ENCODE measurements at regions not wholly inside any gene's neighbourhood (a gene's known extent, or its start where the extent isn't known, plus 50 kb on each side); places are given as distances from the start of the nearest gene placed in this dataset.

DNA sequence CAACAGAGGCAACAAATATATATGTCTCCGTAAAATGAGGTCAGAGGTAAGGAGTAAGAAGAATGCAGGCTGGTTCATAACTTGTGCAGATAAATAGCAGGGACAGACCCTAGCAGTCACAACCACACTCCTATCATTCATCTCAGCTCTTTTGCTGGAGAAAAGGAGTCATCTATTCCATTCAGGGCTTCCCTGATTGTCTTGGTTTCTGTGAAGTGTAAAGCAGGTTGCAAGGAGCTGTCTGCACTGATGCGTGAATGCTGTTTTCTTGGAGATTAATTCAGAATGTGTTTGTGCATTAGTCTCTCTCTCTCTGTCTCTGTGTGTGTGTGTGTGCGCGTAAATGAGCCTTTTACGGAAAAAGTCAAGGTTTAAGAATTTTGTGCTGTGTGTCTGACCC lies 643.3 kb upstream of the SORCS1 start:
- Histone ChIP-seq H3K36me3 (ENCODE audit: control insufficient read depth in 1 of 2, insufficient read depth in 2 of 2, low read length in 2 of 2) (no peaks in the 10 kb centered on the region), H3K27ac (ENCODE audit: low read depth, low read length) (no peak overlapping the region), H3K9ac (ENCODE audit: low read length) (no peak overlapping the region), H3K9me2 (ENCODE audit: insufficient read depth) (no peaks in the 10 kb centered on the region), H3K4me3 (replicated peaks in 1 of 2; ENCODE audit: low read depth in 1 of 2, low read length in 2 of 2) (no peak overlapping the region), H2AFZ (ENCODE audit: low read depth, low read length, poor library complexity, severe bottlenecking) (no peak overlapping the region), H4K20me1 (ENCODE audit: insufficient read depth) (no peaks in the 10 kb centered on the region), H3K27me3 (ENCODE audit: insufficient read depth, low read length) (no peaks in the 10 kb centered on the region), H3K4me2 (ENCODE audit: low read length) (no peak overlapping the region), H3K9me3 (ENCODE audit: control insufficient read depth in 1 of 2, insufficient read depth in 1 of 2, low read depth in 1 of 2, low read length in 2 of 2) (peaks cover 29 to 42% of the 10 kb centered on the region in 2 experiments; a peak in 2 of 4 replicates), H3K4me1 (ENCODE audit: control insufficient read depth in 1 of 2, insufficient read depth in 2 of 2, low read length in 2 of 2) (no peaks in the 10 kb centered on the region), H3K79me2 (ENCODE audit: insufficient read depth, low read length) (no peaks in the 10 kb centered on the region)
- CTCF ChIA-PET, result no interaction called here
- RAD21 ChIA-PET (ENCODE audit: low non-redundant PET in 1 of 2, low total read pairs in 2 of 2, uncharacterized antibody in 2 of 2, unreplicated experiment in 2 of 2), result no interaction called here
- ATAC-seq (no peak), DNase-seq (ENCODE audit: low read depth, low spot score) (no peak)
- intact Hi-C loops (cut with micrococcal nuclease), result no loop called here
- BruUV-seq (replicated peaks), result no TSS peak
- POLR2A ChIA-PET, result no interaction called here
- TF ChIP-seq EZH2 (IDR thresholded peaks at IDR 0.05) (no peak), POLR2AphosphoS5 (IDR thresholded peaks at IDR 0.05; ENCODE audit: low read depth, low read length) (no peak), SIN3A (IDR thresholded peaks at IDR 0.05; ENCODE audit: low read depth) (no peak), ZFX (IDR thresholded peaks at IDR 0.05) (no peak), RAD21 (IDR thresholded peaks at IDR 0.05; ENCODE audit: low read depth) (no peak), EZH2phosphoT487 (IDR thresholded peaks at IDR 0.05; ENCODE audit: borderline replicate concordance) (no peak), TCF7L2 (IDR thresholded peaks at IDR 0.05; ENCODE audit: borderline replicate concordance, extremely low read depth, insufficient read depth, insufficient read length) (no peak), CEBPB (IDR thresholded peaks at IDR 0.05; ENCODE audit: low read depth) (no peak), POLR2A (IDR thresholded peaks at IDR 0.05; ENCODE audit: borderline replicate concordance, extremely low read depth, insufficient read depth, insufficient read length) (no peak), SP1 (IDR thresholded peaks at IDR 0.05; ENCODE audit: low read depth) (no peak), EGR1 (IDR thresholded peaks at IDR 0.05; ENCODE audit: low read depth) (no peak), ELF1 (IDR thresholded peaks at IDR 0.05; ENCODE audit: borderline replicate concordance, low read depth) (no peak), CBX3 (IDR thresholded peaks at IDR 0.05; ENCODE audit: low read depth) (no peak), MAX (IDR thresholded peaks at IDR 0.05) (no peak), ZNF274 (IDR thresholded peaks at IDR 0.05; ENCODE audit: low read depth, low read length) (no peak), JUND (IDR thresholded peaks at IDR 0.05) (no peak), FOSL1 (IDR thresholded peaks at IDR 0.05; ENCODE audit: low read depth) (no peak)
- TF ChIP-seq, protein P1, sequence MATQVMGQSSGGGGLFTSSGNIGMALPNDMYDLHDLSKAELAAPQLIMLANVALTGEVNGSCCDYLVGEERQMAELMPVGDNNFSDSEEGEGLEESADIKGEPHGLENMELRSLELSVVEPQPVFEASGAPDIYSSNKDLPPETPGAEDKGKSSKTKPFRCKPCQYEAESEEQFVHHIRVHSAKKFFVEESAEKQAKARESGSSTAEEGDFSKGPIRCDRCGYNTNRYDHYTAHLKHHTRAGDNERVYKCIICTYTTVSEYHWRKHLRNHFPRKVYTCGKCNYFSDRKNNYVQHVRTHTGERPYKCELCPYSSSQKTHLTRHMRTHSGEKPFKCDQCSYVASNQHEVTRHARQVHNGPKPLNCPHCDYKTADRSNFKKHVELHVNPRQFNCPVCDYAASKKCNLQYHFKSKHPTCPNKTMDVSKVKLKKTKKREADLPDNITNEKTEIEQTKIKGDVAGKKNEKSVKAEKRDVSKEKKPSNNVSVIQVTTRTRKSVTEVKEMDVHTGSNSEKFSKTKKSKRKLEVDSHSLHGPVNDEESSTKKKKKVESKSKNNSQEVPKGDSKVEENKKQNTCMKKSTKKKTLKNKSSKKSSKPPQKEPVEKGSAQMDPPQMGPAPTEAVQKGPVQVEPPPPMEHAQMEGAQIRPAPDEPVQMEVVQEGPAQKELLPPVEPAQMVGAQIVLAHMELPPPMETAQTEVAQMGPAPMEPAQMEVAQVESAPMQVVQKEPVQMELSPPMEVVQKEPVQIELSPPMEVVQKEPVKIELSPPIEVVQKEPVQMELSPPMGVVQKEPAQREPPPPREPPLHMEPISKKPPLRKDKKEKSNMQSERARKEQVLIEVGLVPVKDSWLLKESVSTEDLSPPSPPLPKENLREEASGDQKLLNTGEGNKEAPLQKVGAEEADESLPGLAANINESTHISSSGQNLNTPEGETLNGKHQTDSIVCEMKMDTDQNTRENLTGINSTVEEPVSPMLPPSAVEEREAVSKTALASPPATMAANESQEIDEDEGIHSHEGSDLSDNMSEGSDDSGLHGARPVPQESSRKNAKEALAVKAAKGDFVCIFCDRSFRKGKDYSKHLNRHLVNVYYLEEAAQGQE (IDR thresholded peaks at IDR 0.05; ENCODE audit: low read depth), result no peak
- TF ChIP-seq, protein P2, sequence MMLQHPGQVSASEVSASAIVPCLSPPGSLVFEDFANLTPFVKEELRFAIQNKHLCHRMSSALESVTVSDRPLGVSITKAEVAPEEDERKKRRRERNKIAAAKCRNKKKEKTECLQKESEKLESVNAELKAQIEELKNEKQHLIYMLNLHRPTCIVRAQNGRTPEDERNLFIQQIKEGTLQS (IDR thresholded peaks at IDR 0.05), result no peak

All from HCT116 (cell line).